ENCODE measurements at regions not wholly inside any gene's neighbourhood (a gene's known extent, or its start where the extent isn't known, plus 50 kb on each side); places are given as distances from the start of the nearest gene placed in this dataset.
A peak's percentile ranks its signal among the peaks of the same experiment; 100 is the strongest.

DNA sequence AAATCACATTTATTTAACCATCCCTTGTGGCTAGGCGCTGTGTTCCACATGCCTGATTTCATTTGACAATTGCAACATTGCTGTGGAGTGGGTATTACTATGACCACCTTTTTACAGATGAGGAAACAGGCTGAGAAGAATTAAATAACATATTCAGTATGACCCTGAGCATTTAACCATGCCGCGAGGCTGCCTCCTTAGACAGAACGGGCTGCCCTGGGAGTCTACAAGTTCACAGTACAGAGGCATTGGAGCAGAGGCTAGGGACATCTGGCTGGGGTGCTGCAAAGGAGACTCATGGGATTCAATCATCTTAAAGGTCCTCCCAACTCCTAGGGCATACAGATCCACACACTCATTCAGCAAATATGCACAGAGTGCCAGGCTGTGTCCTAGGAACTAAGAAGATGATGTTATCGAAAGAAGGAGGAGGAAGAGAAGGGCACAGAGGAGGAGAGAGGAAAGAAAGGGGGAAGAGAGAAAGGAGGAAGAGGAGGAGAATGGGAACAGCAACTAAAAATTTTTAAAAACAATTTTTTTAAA is 164.7 kb upstream of the CCND2 start:
- no peak overlapping the region for H2AK9ac ChIP-seq (replicated peaks; ENCODE audit: low read depth, low read length, poor library complexity)
- intact Hi-C loops (cut with micrococcal nuclease), result loop anchor here (5.0 to 10.0 kb wide), 2 partner anchors 114 to 418 kb away; no protein-coding TSS in a partner anchor
- H2BK120ac ChIP-seq (ENCODE audit: low read depth, low read length), result no peak overlapping the region
- in situ Hi-C loops (cut with MboI; ENCODE audit: low sequenced_read_pairs), result loop anchor here (5.0 kb wide), 1 partner anchor 168 kb away; no protein-coding TSS in a partner anchor
- no peaks in the 10 kb centered on the region for H3K9me3 ChIP-seq (ENCODE audit: control insufficient read depth, insufficient read depth, low read length)
- H3K56ac ChIP-seq (ENCODE audit: extremely low read depth, insufficient read depth, low read length), result no peak overlapping the region
- no peak overlapping the region for H4K91ac ChIP-seq (ENCODE audit: insufficient read depth, low read depth, low read length)
- H3K4me3 ChIP-seq (ENCODE audit: insufficient read depth, low read depth, low read length), result no peak overlapping the region
- ATAC-seq (ENCODE audit: low read depth), result peak; percentile 36; the same call in 1 of the 2 replicates
- TF ChIP-seq CHD1 (IDR thresholded peaks at IDR 0.05; ENCODE audit: low read depth, low read length) (no peak), MAZ (IDR thresholded peaks at IDR 0.05; ENCODE audit: borderline replicate concordance, low read depth, low read length) (no peak), MAFK (IDR thresholded peaks at IDR 0.05; ENCODE audit: low read depth, low read length) (no peak), RCOR1 (IDR thresholded peaks at IDR 0.05; ENCODE audit: insufficient replicate concordance, low read length) (no peak), POLR2A (IDR thresholded peaks at IDR 0.05; ENCODE audit: low read depth, low read length) (no peak), CEBPB (IDR thresholded peaks at IDR 0.05; ENCODE audit: low read depth, low read length) (no peak), SMC3 (IDR thresholded peaks at IDR 0.05; ENCODE audit: low read depth, low read length) (no peak), MXI1 (IDR thresholded peaks at IDR 0.05; ENCODE audit: borderline replicate concordance, low read depth, low read length) (no peak), RAD21 (IDR thresholded peaks at IDR 0.05; ENCODE audit: low read length) (no peak), RFX5 (IDR thresholded peaks at IDR 0.05; ENCODE audit: low read depth, low read length) (no peak)
- TF ChIP-seq, protein P1, sequence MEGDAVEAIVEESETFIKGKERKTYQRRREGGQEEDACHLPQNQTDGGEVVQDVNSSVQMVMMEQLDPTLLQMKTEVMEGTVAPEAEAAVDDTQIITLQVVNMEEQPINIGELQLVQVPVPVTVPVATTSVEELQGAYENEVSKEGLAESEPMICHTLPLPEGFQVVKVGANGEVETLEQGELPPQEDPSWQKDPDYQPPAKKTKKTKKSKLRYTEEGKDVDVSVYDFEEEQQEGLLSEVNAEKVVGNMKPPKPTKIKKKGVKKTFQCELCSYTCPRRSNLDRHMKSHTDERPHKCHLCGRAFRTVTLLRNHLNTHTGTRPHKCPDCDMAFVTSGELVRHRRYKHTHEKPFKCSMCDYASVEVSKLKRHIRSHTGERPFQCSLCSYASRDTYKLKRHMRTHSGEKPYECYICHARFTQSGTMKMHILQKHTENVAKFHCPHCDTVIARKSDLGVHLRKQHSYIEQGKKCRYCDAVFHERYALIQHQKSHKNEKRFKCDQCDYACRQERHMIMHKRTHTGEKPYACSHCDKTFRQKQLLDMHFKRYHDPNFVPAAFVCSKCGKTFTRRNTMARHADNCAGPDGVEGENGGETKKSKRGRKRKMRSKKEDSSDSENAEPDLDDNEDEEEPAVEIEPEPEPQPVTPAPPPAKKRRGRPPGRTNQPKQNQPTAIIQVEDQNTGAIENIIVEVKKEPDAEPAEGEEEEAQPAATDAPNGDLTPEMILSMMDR (conservative IDR thresholded peaks at IDR 0.05; ENCODE audit: low read depth, low read length), result no peak
- TF ChIP-seq, protein P2, sequence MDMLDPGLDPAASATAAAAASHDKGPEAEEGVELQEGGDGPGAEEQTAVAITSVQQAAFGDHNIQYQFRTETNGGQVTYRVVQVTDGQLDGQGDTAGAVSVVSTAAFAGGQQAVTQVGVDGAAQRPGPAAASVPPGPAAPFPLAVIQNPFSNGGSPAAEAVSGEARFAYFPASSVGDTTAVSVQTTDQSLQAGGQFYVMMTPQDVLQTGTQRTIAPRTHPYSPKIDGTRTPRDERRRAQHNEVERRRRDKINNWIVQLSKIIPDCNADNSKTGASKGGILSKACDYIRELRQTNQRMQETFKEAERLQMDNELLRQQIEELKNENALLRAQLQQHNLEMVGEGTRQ (IDR thresholded peaks at IDR 0.05; ENCODE audit: low read depth, low read length), result no peak
- H3K4me1 ChIP-seq (ENCODE audit: control insufficient read depth, insufficient read depth, low read length), result no peaks in the 10 kb centered on the region
- no peak overlapping the region for H2BK20ac ChIP-seq (ENCODE audit: low read depth, low read length)
- no peak overlapping the region for H3K4me2 ChIP-seq (ENCODE audit: low read depth, low read length)
- ChIA-PET POLR2A (ENCODE audit: unreplicated experiment) (no interaction called here), CTCF (interaction anchor here (4.0 kb wide), 1 partner anchor 167 kb away, joined by 37 read pairs; no protein-coding TSS in a partner anchor)
- no peak overlapping the region for H3K9ac ChIP-seq (ENCODE audit: low read depth, low read length)
- no peak overlapping the region for H3K27ac ChIP-seq (ENCODE audit: insufficient read depth, low read length)
- BruUV-seq (replicated peaks), result no TSS peak
- no peak overlapping the region for H3K4ac ChIP-seq (ENCODE audit: low read depth, low read length)
- no peaks in the 10 kb centered on the region for H3K36me3 ChIP-seq (ENCODE audit: control insufficient read depth, insufficient read depth, low read length)
- no peak overlapping the region for H3K23ac ChIP-seq (ENCODE audit: low read depth, low read length)
- H3K14ac ChIP-seq (replicated peaks; ENCODE audit: low read depth, low read length), result no peak overlapping the region
- no peak overlapping the region for H2BK15ac ChIP-seq (ENCODE audit: low read depth, low read length)
- H3K9me1 ChIP-seq (ENCODE audit: insufficient read depth, low read length), result no peaks in the 10 kb centered on the region
- H2AFZ ChIP-seq (replicated peaks; ENCODE audit: low read length, poor library complexity), result no peak overlapping the region
- H2BK5ac ChIP-seq (ENCODE audit: low read depth, low read length, poor library complexity, severe bottlenecking), result no peak overlapping the region
- no peak overlapping the region for H2AK5ac ChIP-seq (ENCODE audit: low read depth, low read length)
- DNase-seq, result no peak
- peaks cover 3% of the 10 kb centered on the region for H3K27me3 ChIP-seq (ENCODE audit: control insufficient read depth, insufficient read depth, low read length)
- no peak overlapping the region for H4K5ac ChIP-seq (ENCODE audit: low read depth, low read length)
- no peaks in the 10 kb centered on the region for H4K20me1 ChIP-seq (ENCODE audit: insufficient read depth, low read length)
- H3K18ac ChIP-seq (ENCODE audit: low read depth, low read length), result no peak overlapping the region
- no CpG with 5 or more reads among the region's 5 CpGs for WGBS, 2 experiments (ENCODE audit: extremely low coverage in 2 of 2, insufficient read length in 1 of 2)
- dilution Hi-C loops (cut with HindIII; ENCODE audit: low sequenced_read_pairs, unreplicated experiment), result no loop called here
- H4K8ac ChIP-seq (ENCODE audit: low read depth in 2 of 2, low read length in 2 of 2), result no peak overlapping the region
- H3K79me1 ChIP-seq (ENCODE audit: low read depth in 1 of 2, low read length in 2 of 2), result no peaks in the 10 kb centered on the region

All from IMR-90 (cell line).